ENCODE measurements at regions not wholly inside any gene's neighbourhood (a gene's known extent, or its start where the extent isn't known, plus 50 kb on each side); places are given as distances from the start of the nearest gene placed in this dataset.

- Mint-ChIP-seq H3K27me3 (no peaks in the 10 kb centered on the region), H3K9me3 (peaks cover 3 to 11% (median 6%) of the 10 kb centered on the region in 3 donors), H3K27ac (no peak overlapping the region), H3K36me3 (no peaks in the 10 kb centered on the region), H3K4me3 (no peak overlapping the region), H3K4me1 (no peaks in the 10 kb centered on the region)
- Histone ChIP-seq H3K4me3 (ENCODE audit: control insufficient read depth in 1 of 2, extremely low read depth in 1 of 2, low read length in 1 of 2) (no peak overlapping the region), H3K4me1 (ENCODE audit: control insufficient read depth in 1 of 2, extremely low read depth in 1 of 2, insufficient read depth in 2 of 2, low read length in 2 of 2) (no peaks in the 10 kb centered on the region), H3K27ac (ENCODE audit: low read length) (no peak overlapping the region), H3K27me3 (replicated peaks in 1 of 2; ENCODE audit: control insufficient read depth in 2 of 2, extremely low read depth in 1 of 2, insufficient read depth in 2 of 2, low read length in 1 of 2) (no peaks in the 10 kb centered on the region), H3K9me3 (no peaks in the 10 kb centered on the region), H3K36me3 (ENCODE audit: control insufficient read depth in 2 of 2, extremely low read depth in 1 of 2, insufficient read depth in 1 of 2, low read length in 1 of 2) (no peaks in the 10 kb centered on the region)
- ChIA-PET POLR2A (interaction anchor here in 1 of 2 donors (0.6 kb wide), 1 partner anchor 1603 kb away, joined by 3 read pairs; no protein-coding TSS in a partner anchor), CTCF (no interaction called here)
- DNase-seq (no peak), ATAC-seq (replicated peaks in 1 of 4) (no peak)
Measured at GRCh38 chr1:71307451-71307850, 226.6 kb upstream of the ZRANB2 start.

DNA sequence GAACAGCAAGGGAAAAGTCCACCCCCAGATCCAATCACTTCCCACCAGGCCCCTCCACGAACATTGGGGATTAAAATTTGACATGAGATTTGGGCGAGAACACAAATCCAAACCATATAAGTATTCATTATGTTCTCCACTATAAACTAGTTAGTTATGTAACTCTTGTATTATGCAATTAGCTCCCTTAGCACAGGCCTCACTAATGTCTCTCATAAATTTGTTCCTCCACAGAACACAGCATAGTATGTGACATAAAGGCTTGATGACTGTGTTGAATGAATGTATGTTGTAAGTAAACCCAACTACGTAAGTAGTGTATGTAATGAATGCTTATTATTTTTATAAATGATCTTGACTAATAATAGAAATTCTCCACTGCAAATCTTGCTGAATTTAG, 223.3 kb upstream of the ZRANB2 start:
- Histone ChIP-seq H3K4me1 (ENCODE audit: control insufficient read depth in 1 of 2, extremely low read depth in 1 of 2, insufficient read depth in 2 of 2, low read length in 2 of 2) (no peaks in the 10 kb centered on the region), H3K9me3 (no peaks in the 10 kb centered on the region), H3K27ac (ENCODE audit: low read length) (no peak overlapping the region), H3K36me3 (ENCODE audit: control insufficient read depth in 2 of 2, extremely low read depth in 1 of 2, insufficient read depth in 1 of 2, low read length in 1 of 2) (no peaks in the 10 kb centered on the region), H3K4me3 (ENCODE audit: control insufficient read depth in 1 of 2, extremely low read depth in 1 of 2, low read length in 1 of 2) (no peak overlapping the region), H3K27me3 (replicated peaks in 1 of 2; ENCODE audit: control insufficient read depth in 2 of 2, extremely low read depth in 1 of 2, insufficient read depth in 2 of 2, low read length in 1 of 2) (no peaks in the 10 kb centered on the region)
- ChIA-PET POLR2A (no interaction called here), CTCF (no interaction called here)
- DNase-seq (no peak), ATAC-seq (replicated peaks in 1 of 4) (no peak)
- Mint-ChIP-seq H3K9me3 (peaks cover 3 to 15% (median 7%) of the 10 kb centered on the region in 3 donors), H3K4me3 (no peak overlapping the region), H3K36me3 (no peaks in the 10 kb centered on the region), H3K27me3 (no peaks in the 10 kb centered on the region), H3K4me1 (no peaks in the 10 kb centered on the region), H3K27ac (no peak overlapping the region)
- no CpG with 5 or more reads among the region's 3 CpGs for WGBS (ENCODE audit: insufficient coverage)

DNA sequence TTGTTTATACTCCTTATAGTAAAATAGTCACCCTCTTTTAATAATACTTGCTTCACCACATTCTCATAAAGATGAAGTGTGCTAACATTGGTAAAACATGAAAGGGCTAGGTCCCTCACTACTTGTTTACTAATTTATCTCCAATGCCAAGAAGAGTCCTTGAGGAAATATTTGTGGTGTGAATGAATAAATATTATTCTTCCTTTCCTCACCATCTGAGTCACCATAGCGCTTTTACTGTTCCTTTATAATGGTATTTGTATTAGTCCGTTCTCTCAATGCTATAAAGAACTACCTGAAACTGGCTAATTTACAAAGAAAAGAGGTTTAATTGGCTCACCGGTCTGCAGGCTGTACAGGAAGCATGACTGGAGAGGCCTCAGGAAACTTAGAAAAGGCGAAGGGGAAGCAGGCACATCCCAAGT, 222.8 kb upstream of the ZRANB2 start:
- H3K27me3 ChIP-seq (replicated peaks in 1 of 2; ENCODE audit: control insufficient read depth in 2 of 2, extremely low read depth in 1 of 2, insufficient read depth in 2 of 2, low read length in 1 of 2), result no peaks in the 10 kb centered on the region
- Mint-ChIP-seq H3K4me1 (no peaks in the 10 kb centered on the region), H3K27me3 (no peaks in the 10 kb centered on the region), H3K27ac (no peak overlapping the region), H3K36me3 (no peaks in the 10 kb centered on the region), H3K4me3 (no peak overlapping the region), H3K9me3 (peaks cover 0 to 15% (median 7%) of the 10 kb centered on the region in 3 donors)
- DNase-seq (no peak), ATAC-seq (replicated peaks in 1 of 4) (no peak)
- H3K4me1 ChIP-seq (ENCODE audit: control insufficient read depth in 1 of 2, extremely low read depth in 1 of 2, insufficient read depth in 2 of 2, low read length in 2 of 2), result no peaks in the 10 kb centered on the region
- H3K27ac ChIP-seq (ENCODE audit: low read length), result no peak overlapping the region
- POLR2A ChIA-PET, result no interaction called here
- no peaks in the 10 kb centered on the region for H3K9me3 ChIP-seq
- H3K36me3 ChIP-seq (ENCODE audit: control insufficient read depth in 2 of 2, extremely low read depth in 1 of 2, insufficient read depth in 1 of 2, low read length in 1 of 2), result no peaks in the 10 kb centered on the region
- CTCF ChIA-PET, result no interaction called here
- WGBS (ENCODE audit: insufficient coverage), result no CpG with 5 or more reads among the region's 4 CpGs
- no peak overlapping the region for H3K4me3 ChIP-seq (ENCODE audit: control insufficient read depth in 1 of 2, extremely low read depth in 1 of 2, low read length in 1 of 2)

DNA sequence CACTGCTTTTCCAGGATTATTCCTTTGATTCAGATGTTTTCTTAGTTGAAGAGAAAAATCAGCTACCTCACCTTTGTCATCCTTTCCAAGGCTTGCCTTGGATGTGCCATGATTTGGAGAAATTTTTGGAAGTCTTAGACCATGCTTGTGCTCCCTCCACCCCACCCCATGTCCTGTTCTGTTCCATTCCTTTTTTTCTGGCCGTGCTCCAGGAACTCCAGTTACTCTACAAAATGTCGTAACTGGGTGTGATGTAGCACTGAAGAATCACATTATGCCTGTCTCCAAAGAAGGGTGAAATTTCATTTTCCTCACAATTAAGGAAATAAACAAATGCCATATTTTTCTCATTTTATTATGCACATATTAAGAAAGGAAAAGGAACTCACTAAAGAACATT, 217.8 kb upstream of the ZRANB2 start:
- Histone ChIP-seq H3K4me3 (ENCODE audit: control insufficient read depth in 1 of 2, extremely low read depth in 1 of 2, low read length in 1 of 2) (no peak overlapping the region), H3K9me3 (no peaks in the 10 kb centered on the region), H3K36me3 (ENCODE audit: control insufficient read depth in 2 of 2, extremely low read depth in 1 of 2, insufficient read depth in 1 of 2, low read length in 1 of 2) (no peaks in the 10 kb centered on the region), H3K4me1 (ENCODE audit: control insufficient read depth in 1 of 2, extremely low read depth in 1 of 2, insufficient read depth in 2 of 2, low read length in 2 of 2) (no peaks in the 10 kb centered on the region), H3K27ac (ENCODE audit: low read length) (no peak overlapping the region), H3K27me3 (replicated peaks in 1 of 2; ENCODE audit: control insufficient read depth in 2 of 2, extremely low read depth in 1 of 2, insufficient read depth in 2 of 2, low read length in 1 of 2) (no peaks in the 10 kb centered on the region)
- Mint-ChIP-seq H3K27me3 (no peaks in the 10 kb centered on the region), H3K4me3 (no peak overlapping the region), H3K4me1 (no peaks in the 10 kb centered on the region), H3K27ac (no peak overlapping the region), H3K9me3 (peaks cover 0 to 14% (median 0%) of the 10 kb centered on the region in 3 donors), H3K36me3 (no peaks in the 10 kb centered on the region)
- DNase-seq (no peak), ATAC-seq (replicated peaks in 1 of 4) (no peak)
- ChIA-PET CTCF (no interaction called here), POLR2A (no interaction called here)
- WGBS (ENCODE audit: insufficient coverage), result no CpG with 5 or more reads among the region's 2 CpGs

DNA sequence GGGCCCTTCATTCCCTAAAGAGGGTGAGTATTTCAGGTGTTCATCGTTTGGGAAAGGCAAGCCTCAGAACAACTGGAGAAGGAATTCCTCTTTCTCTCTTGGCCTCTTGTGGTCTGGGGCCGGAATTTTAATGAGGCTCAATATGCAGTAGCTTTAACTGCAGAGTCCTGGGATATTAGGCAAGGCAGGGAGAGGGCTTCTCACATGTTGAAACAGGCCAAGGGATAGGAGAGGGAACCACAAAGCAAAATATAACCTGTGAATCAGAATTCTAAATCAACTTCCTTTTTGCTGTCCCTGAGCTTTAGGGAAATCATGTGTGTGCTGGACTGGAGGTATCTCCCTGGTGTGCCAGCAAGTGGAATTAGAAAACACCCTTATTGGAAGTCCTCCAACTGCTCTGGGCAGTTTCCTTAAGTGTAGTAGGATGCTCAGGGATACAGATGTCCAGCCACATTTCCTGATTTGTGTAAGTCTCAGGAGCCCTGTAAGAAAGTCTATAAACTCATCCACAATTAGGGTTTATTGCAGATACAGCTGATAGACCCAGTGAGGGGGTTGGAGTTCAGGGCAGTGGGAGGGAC, 215.8 kb upstream of the ZRANB2 start:
- Mint-ChIP-seq H3K27me3 (no peaks in the 10 kb centered on the region), H3K4me1 (no peaks in the 10 kb centered on the region), H3K9me3 (peaks cover 3 to 21% (median 7%) of the 10 kb centered on the region in 3 donors), H3K27ac (no peak overlapping the region), H3K36me3 (no peaks in the 10 kb centered on the region), H3K4me3 (no peak overlapping the region)
- no peak for DNase-seq
- Histone ChIP-seq H3K4me1 (ENCODE audit: control insufficient read depth in 1 of 2, extremely low read depth in 1 of 2, insufficient read depth in 2 of 2, low read length in 2 of 2) (no peaks in the 10 kb centered on the region), H3K4me3 (ENCODE audit: control insufficient read depth in 1 of 2, extremely low read depth in 1 of 2, low read length in 1 of 2) (no peak overlapping the region), H3K27ac (ENCODE audit: low read length) (no peak overlapping the region), H3K36me3 (ENCODE audit: control insufficient read depth in 2 of 2, extremely low read depth in 1 of 2, insufficient read depth in 1 of 2, low read length in 1 of 2) (no peaks in the 10 kb centered on the region), H3K27me3 (replicated peaks in 1 of 2; ENCODE audit: control insufficient read depth in 2 of 2, extremely low read depth in 1 of 2, insufficient read depth in 2 of 2, low read length in 1 of 2) (no peaks in the 10 kb centered on the region), H3K9me3 (no peaks in the 10 kb centered on the region)
- ChIA-PET POLR2A (no interaction called here), CTCF (no interaction called here)
- ATAC-seq (replicated peaks in 1 of 4), result no peak
- WGBS (ENCODE audit: insufficient coverage), result no CpG with 5 or more reads among the region's 2 CpGs

GRCh38 chr1:71295350-71295749, 214.5 kb upstream of the ZRANB2 start:
- ChIA-PET POLR2A (no interaction called here), CTCF (no interaction called here)
- no peaks in the 10 kb centered on the region for H3K27me3 ChIP-seq (replicated peaks in 1 of 2; ENCODE audit: control insufficient read depth in 2 of 2, extremely low read depth in 1 of 2, insufficient read depth in 2 of 2, low read length in 1 of 2)
- H3K27ac Mint-ChIP-seq, result no peak overlapping the region
- no peak overlapping the region for H3K27ac ChIP-seq (ENCODE audit: low read length)
- no peak for DNase-seq
- no peak overlapping the region for H3K4me3 ChIP-seq (ENCODE audit: control insufficient read depth in 1 of 2, extremely low read depth in 1 of 2, low read length in 1 of 2)
- H3K4me1 ChIP-seq (ENCODE audit: control insufficient read depth in 1 of 2, extremely low read depth in 1 of 2, insufficient read depth in 2 of 2, low read length in 2 of 2), result no peaks in the 10 kb centered on the region
- no peaks in the 10 kb centered on the region for H3K27me3 Mint-ChIP-seq
- ATAC-seq (replicated peaks in 1 of 4), result no peak
- no peaks in the 10 kb centered on the region for H3K4me1 Mint-ChIP-seq
- no peak overlapping the region for H3K4me3 Mint-ChIP-seq
- H3K36me3 Mint-ChIP-seq, result no peaks in the 10 kb centered on the region
- H3K9me3 Mint-ChIP-seq, result peaks cover 7 to 17% (median 10%) of the 10 kb centered on the region in 3 donors
- no peaks in the 10 kb centered on the region for H3K9me3 ChIP-seq
- no peaks in the 10 kb centered on the region for H3K36me3 ChIP-seq (ENCODE audit: control insufficient read depth in 2 of 2, extremely low read depth in 1 of 2, insufficient read depth in 1 of 2, low read length in 1 of 2)
- 60% methylated on average over 1 of the region's 3 CpGs for WGBS (ENCODE audit: insufficient coverage)

- 90% methylated on average over 2 of the region's 5 CpGs for WGBS (ENCODE audit: insufficient coverage)
- Mint-ChIP-seq H3K9me3 (peaks cover 10 to 25% (median 13%) of the 10 kb centered on the region in 3 donors), H3K36me3 (no peaks in the 10 kb centered on the region), H3K4me3 (no peak overlapping the region), H3K27ac (no peak overlapping the region), H3K4me1 (no peaks in the 10 kb centered on the region), H3K27me3 (no peaks in the 10 kb centered on the region)
- no peaks in the 10 kb centered on the region for H3K4me1 ChIP-seq (ENCODE audit: control insufficient read depth in 1 of 2, extremely low read depth in 1 of 2, insufficient read depth in 2 of 2, low read length in 2 of 2)
- CTCF ChIA-PET, result no interaction called here
- ATAC-seq (replicated peaks in 1 of 4) (no peak), DNase-seq (no peak)
- H3K27ac ChIP-seq (ENCODE audit: low read length), result no peak overlapping the region
- POLR2A ChIA-PET, result interaction anchor here in 1 of 2 donors (0.5 kb wide), 1 partner anchor 12 kb away, joined by 3 read pairs; no protein-coding TSS in a partner anchor
- no peaks in the 10 kb centered on the region for H3K27me3 ChIP-seq (replicated peaks in 1 of 2; ENCODE audit: control insufficient read depth in 2 of 2, extremely low read depth in 1 of 2, insufficient read depth in 2 of 2, low read length in 1 of 2)
- no peaks in the 10 kb centered on the region for H3K36me3 ChIP-seq (ENCODE audit: control insufficient read depth in 2 of 2, extremely low read depth in 1 of 2, insufficient read depth in 1 of 2, low read length in 1 of 2)
- no peak overlapping the region for H3K4me3 ChIP-seq (ENCODE audit: control insufficient read depth in 1 of 2, extremely low read depth in 1 of 2, low read length in 1 of 2)
- no peaks in the 10 kb centered on the region for H3K9me3 ChIP-seq
Measured at GRCh38 chr1:71294178-71294577, 213.3 kb upstream of the ZRANB2 start.

Measured in T-cell (primary cell).